ENCODE measurements at regions not wholly inside any gene's neighbourhood (a gene's known extent, or its start where the extent isn't known, plus 50 kb on each side); places are given as distances from the start of the nearest gene placed in this dataset.

GRCh38 chr7:113026941-113027340 lies 59.7 kb downstream of the GPR85 start:
- TF ChIP-seq GATA2 (IDR thresholded peaks at IDR 0.05; ENCODE audit: low read depth, low read length): no peak
- no peak for TF ChIP-seq GATA3 (IDR thresholded peaks at IDR 0.05; ENCODE audit: low read depth, low read length)

Data from SH-SY5Y (cell line).